GM06990 (cell line): ENCODE measurements at regions not wholly inside any gene's neighbourhood (a gene's known extent, or its start where the extent isn't known, plus 50 kb on each side); places are given as distances from the start of the nearest gene placed in this dataset.

ENCODE experiments used
- DNase-seq: peaks from one replicate; pipeline ENCODE4 v3.0.0-alpha.2; 2011; ENCODE audit not compliant: insufficient read length; ENCODE audit errors: extremely low read depth
- H3K27me3 ChIP-seq: replicated peaks from 2 replicates; pipeline ENCODE4 v1.6.0; 2011; ENCODE audit warnings: low read length; ENCODE audit not compliant: control insufficient read depth, insufficient read depth
- H3K36me3 ChIP-seq: 2 replicates; pipeline ENCODE4 v1.5.1; 2011; ENCODE audit warnings: low read length; ENCODE audit not compliant: control insufficient read depth, insufficient read depth
- H3K4me3 ChIP-seq: replicated peaks from 2 replicates; pipeline ENCODE4 v1.5.1; 2011; ENCODE audit warnings: low read depth, mild to moderate bottlenecking, control low read depth, low read length
- CTCF ChIP-seq: IDR thresholded peaks from 2 replicates; pipeline ENCODE4 v1.5.1; 2011; ENCODE audit warnings: low read length, control low read depth, mild to moderate bottlenecking, inconsistent platforms; ENCODE audit not compliant: insufficient read depth, poor library complexity, severe bottlenecking

- no peaks in the 10 kb centered on the region for H3K36me3 ChIP-seq
Measured at GRCh38 chr9:79975621-79976256, 404.0 kb downstream of the TLE4 start.

GRCh38 chr9:79974806-79975422 lies 403.1 kb downstream of the TLE4 start:
- Histone ChIP-seq H3K27me3 (no peaks in the 10 kb centered on the region), H3K4me3 (no peak overlapping the region), H3K36me3 (no peaks in the 10 kb centered on the region)
- no peak for DNase-seq
- no peak for TF ChIP-seq CTCF

More at GRCh38 chr9:79975621-79976256, 404.0 kb downstream of the TLE4 start:
- Histone ChIP-seq H3K4me3 (no peak overlapping the region), H3K27me3 (no peaks in the 10 kb centered on the region)
- TF ChIP-seq CTCF, result no peak
- DNase-seq, result no peak

GRCh38 chr9:79973627-79974026 lies 401.9 kb downstream of the TLE4 start:
- no peak for TF ChIP-seq CTCF
- H3K27me3 ChIP-seq, result no peaks in the 10 kb centered on the region
- H3K4me3 ChIP-seq, result no peak overlapping the region
- no peaks in the 10 kb centered on the region for H3K36me3 ChIP-seq
- no peak for DNase-seq

GRCh38 chr9:79970146-79970425 lies 398.3 kb downstream of the TLE4 start:
- TF ChIP-seq CTCF, result no peak
- H3K27me3 ChIP-seq, result no peaks in the 10 kb centered on the region; the same call in 1 of the 2 replicates
- no peaks in the 10 kb centered on the region for H3K36me3 ChIP-seq
- DNase-seq, result no peak
- H3K4me3 ChIP-seq, result no peak overlapping the region

GRCh38 chr9:79969393-79970145 lies 397.8 kb downstream of the TLE4 start:
- Histone ChIP-seq H3K27me3 (no peaks in the 10 kb centered on the region; the same call in 1 of the 2 replicates), H3K4me3 (no peak overlapping the region), H3K36me3 (no peaks in the 10 kb centered on the region)
- no peak for DNase-seq
- no peak for TF ChIP-seq CTCF
